GM18507 (cell line): ENCODE measurements at regions not wholly inside any gene's neighbourhood (a gene's known extent, or its start where the extent isn't known, plus 50 kb on each side); places are given as distances from the start of the nearest gene placed in this dataset.
"Not testable (repeated sequence)": the region's sequence is repeated elsewhere in the genome, so short reads cannot be mapped to it uniquely, and the experiment has no call there.

Experiments used
- DNase-seq: peaks from one replicate; pipeline ENCODE4 v3.0.0; 2011; ENCODE audit warnings: low read depth; ENCODE audit not compliant: insufficient read length; ENCODE audit errors: extremely low spot score
- FAIRE-seq: peaks from 2 replicates; lab custom pipeline; 2011; peaks lifted over from hg19 to GRCh38; lab: Jason Lieb, UNC

DNA sequence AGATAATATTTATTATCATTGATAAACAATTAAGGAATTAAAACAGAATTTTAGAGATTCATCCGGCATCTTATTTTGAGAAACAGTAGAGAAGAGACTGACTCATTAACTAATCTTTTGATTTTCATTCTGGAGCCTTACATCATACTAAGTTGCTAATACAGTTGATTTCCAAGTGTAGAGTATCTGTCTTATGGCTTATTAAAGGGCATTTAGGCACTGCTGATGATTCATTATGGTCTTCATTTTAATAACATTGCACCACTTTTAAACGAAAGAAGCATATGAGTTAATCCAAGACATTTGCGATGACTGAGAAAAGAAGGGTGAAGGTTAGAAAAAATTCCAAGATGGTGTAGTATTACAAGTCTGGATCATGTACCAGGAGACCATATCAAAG is 186.0 kb upstream of the CACNA2D1 start:
- DNase-seq (no peak), FAIRE-seq (no peak)

DNA sequence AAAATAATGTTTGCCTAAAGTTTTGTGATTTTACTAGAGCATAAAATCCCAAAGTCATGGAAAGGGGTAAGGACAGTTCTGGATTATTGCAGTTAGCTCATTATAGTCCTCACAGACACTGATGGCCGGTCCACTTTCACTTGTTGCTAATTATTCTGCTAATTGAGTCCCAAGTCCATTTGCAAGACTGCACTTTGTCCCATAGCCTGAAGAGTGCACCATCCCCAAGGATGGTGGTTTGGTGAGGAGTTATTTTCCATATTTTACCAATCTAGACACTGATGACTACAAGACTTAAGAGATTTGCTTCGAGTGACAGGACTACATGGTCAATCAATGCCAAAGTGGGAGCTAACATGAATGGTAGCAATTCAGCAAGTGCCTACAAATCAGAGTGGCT is 181.8 kb upstream of the CACNA2D1 start:
- no peak for DNase-seq
- FAIRE-seq = no peak

DNA sequence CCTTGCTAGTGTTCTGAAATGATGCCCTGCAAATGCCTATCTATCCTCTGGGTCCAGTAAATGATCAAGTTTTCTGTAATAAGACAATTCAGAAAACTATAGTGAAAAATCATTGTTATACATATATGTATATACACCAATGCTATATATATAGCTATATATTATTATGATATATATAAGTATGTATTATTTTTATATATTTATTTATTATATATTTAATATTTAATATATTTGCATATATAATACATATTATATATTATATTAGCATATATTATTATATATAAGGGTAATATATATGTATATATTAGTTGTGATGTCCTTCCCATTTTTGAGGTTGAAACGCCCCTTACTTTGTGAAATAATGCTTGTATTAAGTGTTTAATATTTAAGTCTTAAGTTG is 181.4 kb upstream of the CACNA2D1 start:
- FAIRE-seq = no peak

DNA sequence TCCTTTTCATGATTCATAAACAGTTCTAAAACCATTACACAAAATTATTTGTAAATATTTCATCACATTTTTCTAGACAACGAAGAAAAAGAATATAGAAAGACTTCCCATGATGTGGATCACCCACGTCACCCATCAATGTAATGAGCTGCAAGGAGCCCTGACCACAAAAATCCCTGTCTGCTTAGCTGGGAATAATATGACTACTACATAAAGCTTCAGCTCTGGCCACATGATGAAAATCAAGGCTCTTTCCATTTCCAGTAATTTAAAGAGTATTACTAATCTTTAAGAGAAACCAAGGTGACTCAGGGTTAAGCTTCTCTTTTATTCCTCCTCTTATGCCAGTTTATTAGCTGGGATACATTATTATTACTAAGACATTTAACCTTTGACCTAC is 180.8 kb upstream of the CACNA2D1 start:
- DNase-seq = no peak
- FAIRE-seq = no peak

More for the DNA sequence above, 181.4 kb upstream of the CACNA2D1 start:
- DNase-seq = no peak

DNA sequence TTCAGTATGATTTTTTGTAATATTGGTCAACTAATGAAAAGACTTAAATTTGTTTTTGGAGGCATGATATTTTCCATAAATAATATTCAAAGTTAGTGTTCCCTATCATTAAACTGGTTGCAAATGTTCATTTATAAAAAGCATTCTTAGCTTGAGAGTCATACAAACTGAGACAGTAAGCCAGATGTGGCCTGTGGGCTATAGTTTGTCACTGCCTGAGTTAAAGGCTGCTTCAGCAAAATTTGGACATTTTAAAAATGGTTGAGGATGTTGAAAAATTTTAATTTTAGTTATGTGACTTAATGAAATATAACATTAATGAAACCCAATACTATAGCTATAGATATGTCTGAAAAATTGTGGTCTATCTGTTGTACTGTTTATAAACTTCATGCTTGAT is 180.2 kb upstream of the CACNA2D1 start:
- no peak for FAIRE-seq
- DNase-seq = no peak

DNA sequence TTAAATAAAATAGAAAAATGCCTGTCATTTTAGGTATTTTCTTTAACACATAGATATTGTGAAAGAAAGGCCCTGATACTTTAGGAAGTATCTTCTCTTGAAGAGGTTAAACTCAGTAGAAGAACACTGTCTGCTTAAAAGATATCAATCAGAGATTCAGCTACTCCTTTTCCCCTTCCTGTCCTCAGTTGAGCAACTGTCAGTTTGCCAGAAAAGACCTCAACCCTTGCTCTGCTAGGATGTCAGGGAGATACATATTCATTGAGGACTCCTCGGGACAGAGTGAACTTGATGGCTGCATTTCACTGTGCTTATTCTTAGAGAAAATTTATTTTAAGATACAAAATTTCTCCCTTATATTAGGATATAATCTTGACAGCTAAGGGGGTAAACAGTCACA is 173.6 kb upstream of the CACNA2D1 start:
- DNase-seq (no peak), FAIRE-seq (no peak)

DNA sequence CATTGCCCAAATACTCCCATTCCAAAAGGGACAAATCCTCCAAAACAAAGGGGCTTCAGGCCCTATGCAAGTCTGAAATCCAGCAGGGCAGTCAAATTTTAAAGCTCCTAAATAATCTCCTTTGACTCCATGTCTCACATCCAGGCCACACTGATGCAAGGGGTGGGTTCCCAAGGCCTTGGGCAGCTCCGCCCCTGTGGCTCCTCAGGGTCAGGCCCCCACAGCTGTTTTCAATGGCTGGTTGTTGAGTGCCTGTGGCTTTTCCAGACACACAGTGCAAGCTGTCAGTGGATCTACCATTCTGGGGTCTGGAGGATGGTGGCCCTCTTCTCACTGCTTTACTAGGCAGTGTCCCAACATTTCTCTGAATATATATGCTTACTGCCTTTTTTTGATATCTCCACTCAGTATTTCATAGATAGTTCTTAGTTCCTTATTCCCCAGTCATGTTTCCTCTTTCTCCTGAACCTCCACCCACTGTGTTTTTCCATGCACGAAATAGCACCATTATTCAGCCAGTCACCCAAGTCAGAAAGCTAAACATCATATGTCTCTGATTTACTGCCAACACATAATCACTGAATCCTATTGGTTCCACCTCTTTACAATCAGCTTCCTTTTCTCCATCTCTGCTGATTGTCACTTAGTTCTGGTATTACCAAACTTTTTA is 172.6 kb upstream of the CACNA2D1 start:
- DNase-seq = no peak
- FAIRE-seq = no peak

DNA sequence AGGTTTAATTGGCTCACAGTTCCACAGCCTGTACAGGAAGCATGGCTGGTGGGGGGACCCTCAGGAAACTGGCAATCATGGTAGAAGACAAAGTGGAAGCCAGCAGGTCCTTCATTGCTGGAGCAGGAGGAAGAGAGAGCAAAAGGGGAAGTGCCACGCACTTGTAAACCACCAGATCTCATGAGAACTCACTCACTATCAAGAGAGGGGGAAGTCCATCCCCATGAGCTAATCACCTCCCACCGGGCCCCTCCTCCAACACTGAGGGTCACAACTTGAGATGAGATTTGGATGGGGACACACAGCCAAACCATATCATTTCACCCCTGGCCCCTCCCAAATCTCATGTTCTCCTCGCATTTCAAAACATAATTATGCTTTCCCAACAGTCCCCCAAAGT is 171.9 kb upstream of the CACNA2D1 start:
- DNase-seq (no peak), FAIRE-seq (no peak)

DNA sequence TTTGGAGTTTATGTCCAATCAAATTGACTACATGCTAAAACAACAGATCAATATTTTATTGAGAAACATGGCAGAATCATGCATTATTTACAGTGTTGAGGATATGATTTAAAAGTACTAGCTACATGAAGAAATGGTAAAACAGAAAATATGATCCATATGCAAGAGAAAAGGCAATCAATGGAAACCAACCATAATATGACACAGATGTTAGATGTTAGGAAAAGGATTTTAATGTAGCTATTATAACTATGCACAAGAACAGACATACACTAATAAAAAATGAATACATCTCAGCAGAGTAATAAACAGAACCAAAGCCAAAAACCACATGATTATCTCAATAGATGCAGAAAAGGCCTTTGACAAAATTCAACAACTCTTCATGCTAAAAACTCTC is 166.2 kb upstream of the CACNA2D1 start:
- FAIRE-seq (no peak), DNase-seq (no peak)

DNA sequence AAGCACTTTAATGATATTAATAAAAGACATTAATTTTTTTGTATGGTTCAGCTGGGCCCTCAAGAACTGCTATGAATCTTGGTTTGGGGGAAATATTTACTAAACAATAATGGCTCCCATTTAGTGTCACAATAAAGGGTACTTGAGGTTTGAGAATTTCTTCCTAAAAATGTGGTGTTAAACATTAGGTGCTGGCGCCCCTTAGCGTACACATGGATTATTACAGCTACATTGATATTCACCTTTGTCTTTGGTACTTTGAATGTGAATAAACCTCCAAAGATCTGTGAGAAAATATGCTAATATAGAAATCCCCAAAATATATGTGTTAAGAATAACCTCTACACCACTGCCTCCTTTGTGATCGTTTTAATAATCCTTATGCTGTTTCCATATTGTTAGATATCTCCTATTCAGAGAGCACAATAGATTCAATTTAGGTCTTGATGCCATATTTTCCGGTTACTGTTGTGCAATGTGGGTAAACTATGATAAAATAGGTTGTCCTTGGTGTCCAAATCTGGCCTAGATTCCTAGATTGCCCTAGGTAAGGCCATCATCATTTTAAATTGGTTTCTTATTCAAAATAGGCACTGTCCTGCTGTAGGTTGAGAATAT is 161.8 kb upstream of the CACNA2D1 start:
- FAIRE-seq = no peak
- DNase-seq = no peak

DNA sequence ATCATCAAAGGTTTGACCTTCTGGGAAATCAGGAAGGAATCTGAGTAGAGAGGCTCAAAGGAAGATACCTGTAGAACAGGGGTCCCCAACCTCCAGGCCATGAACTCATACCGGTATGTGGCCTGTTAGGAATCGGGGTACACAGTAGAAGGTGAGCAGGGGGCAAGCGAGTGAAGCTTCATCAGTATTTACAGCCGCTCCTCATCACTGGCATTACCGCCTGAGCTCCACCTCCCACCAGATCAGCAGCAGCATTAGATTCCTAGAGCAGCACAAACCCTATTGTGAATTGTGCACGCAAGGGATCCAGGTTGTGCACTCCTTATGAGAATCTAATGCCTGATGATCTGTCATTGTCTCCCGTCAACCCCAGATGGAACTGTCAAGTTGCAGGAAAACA is 158.5 kb upstream of the CACNA2D1 start:
- FAIRE-seq (no peak), DNase-seq (no peak)

DNA sequence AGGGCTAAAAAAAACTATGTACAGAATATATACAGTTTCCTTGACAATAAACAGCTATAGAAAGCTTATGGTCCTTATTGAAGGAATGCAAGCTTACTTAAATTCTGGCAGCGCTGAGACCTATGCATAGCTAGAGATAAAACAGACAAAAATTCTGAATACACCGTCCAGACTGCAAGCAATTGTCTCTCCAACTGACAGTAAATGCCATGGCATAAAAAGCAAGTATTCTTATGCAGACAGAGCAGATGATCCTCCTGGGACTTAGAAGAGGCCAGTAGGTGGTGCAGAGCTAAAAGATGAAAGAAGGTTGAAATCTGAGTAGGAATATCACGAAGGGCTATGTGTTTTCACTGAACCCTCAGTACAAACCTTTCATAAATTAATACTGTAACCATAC is 157.0 kb upstream of the CACNA2D1 start:
- DNase-seq = no peak
- no peak for FAIRE-seq

DNA sequence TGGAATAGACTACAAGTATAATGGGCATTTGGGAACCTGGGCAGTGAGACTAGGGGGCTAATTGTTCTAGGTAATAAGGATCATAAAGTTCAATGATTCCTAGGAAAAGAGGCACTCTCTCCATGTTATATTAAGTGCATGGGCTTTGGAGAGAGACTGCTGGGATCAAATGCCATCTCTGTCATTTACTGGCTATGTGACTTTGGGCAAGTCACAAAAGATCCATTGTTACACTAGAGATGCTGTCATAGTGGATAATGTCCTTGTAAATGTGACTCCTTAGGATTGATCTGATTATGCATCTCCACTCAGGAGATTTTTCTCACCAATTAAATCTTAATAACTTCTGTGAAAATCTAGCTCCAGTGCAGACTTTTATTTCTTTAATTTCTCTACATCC is 156.3 kb upstream of the CACNA2D1 start:
- no peak for DNase-seq
- no peak for FAIRE-seq

DNA sequence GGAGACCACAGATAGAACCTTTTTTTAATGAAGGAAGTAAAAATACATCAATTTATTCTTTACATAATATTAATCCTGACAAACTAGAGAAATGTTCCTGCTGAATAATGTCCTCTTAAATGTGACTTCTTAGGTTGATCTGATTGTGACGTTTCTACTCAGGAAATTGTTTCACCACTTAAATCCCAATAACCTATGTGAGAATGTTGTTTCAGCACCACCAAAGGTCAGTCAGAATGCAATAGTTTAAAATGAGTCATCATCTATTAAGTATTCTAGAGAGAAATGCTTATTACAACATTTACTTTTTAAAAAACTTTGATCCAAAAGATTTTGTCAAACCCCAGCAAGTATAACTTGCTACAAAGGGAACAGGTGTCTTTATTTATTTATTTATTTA is 155.4 kb upstream of the CACNA2D1 start:
- DNase-seq = no peak
- FAIRE-seq = no peak

DNA sequence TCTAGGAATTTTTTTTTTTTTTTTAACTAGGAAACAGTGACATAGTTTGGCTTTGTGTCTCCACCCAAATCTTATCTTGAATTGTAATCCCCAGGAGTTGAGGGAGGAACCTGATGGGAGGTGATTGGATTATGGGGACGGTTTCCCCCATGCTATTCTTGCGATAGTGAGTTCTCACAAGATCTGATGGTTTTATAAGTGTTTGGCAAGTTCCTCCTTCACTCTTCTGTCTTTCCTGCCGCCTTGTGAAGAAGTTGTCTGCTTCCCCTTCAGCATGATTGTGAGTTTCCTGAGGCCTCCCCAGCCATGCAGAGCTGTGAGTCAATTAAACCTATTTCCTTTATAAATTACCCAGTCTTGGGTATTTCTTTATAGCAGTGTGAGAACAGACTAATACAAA is 152.2 kb upstream of the CACNA2D1 start:
- not testable (repeated sequence) for FAIRE-seq, DNase-seq

DNA sequence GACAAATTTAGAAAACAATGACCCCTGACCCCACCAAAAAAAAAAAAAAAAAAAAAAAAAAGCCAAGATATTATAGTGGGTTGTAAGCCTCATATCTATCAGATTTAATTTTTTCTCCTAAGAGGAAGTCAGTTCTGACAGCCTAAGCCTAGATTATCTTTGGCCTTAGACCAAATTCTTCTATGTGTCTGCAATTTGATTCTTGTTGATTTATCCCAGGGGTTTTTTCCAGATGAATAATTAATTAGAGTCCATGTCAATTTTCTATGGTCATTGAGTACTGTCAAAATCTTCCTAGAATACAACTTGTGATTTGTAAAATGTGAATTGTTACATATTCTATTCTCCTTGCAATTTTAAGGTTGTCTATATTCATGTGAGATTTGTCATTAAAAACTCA is 151.6 kb upstream of the CACNA2D1 start:
- FAIRE-seq (no peak), DNase-seq (no peak)

DNA sequence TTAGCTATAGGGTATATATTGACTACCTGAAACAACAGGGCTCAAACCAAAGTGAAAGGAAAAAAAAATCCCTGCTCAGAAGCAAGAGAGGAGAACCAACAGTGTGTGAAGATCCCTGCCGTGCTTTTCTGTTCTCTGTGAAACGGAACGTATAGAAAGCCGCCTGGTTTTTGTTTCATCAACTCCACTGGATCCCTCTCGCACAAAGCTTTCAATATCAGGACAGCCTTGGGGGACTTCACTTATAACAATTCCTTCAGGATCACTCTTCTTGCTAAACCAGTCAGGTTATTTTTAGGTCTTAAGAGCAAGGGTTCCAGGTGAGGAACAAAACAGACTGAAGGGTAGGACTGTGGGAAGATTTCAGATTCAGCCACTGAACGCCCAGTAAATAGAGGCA is 151.1 kb upstream of the CACNA2D1 start:
- no peak for FAIRE-seq

DNA sequence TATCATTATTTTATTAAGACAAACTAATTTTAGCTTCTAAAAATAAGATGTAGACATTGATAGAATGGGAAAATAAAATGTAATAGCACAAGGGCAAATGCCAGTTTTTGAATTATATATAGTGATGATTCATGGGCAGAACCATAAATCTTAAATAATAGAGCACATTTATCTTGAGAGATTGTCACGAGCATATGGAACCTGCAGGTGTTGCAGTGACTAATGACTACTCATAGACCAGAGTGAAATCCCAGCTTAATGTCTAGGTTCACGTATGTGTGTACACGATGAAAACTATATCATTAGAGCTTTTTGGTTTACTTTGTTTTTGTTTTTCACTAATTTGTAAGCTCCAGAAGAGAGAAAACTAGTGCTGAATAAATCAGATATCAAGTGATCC is 150.2 kb upstream of the CACNA2D1 start:
- FAIRE-seq (no peak), DNase-seq (no peak)

More for the DNA sequence above, 151.1 kb upstream of the CACNA2D1 start:
- DNase-seq = no peak

DNA sequence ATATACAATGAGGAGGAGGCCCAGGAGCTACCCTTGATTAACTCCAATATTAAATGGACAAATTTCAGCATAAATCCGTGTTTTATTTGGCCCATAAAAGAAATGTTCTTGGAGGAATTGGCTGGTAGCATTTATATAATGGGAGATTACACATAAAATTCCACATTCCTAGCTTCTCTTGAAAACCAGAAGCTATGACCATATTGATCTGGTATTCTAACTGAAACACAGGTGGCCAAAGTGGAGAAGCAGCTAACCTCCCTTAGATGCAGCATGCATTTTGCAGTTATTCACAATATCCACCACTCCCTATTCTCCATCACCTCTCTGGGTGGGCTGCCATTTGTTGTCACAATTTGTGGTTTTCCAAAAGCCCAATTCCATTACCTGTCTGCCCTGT is 148.8 kb upstream of the CACNA2D1 start:
- no peak for DNase-seq
- FAIRE-seq = no peak

DNA sequence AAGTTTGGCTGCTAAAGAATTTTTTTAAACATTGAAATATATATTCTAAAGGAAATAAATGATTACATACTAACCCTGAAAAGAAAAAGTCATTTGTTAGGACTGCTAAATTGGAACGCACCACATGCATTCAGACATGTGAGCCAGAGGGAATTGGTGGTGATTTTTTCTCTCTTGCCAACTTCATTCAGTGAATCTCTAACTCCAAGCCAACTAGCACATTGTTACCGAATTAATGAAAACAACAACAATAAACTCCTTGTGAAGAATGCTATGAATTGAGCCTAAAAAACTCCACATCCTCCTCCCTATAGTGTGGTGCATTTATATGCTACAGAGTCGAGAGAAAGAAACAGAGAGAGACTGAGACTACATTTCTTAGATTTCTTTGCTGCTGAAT is 135.5 kb upstream of the CACNA2D1 start:
- FAIRE-seq = no peak
- DNase-seq = no peak

DNA sequence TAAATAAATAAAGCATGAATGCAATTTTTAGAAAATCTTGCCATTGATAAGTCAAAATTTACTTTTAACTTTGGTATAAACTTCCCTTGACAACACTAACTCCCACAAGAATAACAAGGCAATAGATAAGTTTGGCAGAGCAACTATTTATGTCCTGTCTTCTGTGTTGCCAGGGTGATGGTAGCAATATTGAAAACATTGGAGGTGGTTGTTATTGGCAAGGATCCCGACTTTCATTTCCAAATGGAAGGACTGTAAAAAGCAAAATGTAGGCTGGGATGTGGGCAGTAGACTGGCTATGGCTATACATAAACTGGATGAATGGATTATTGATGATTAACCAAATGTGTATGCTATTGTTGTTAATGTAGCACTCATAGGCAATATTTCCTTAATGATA is 134.9 kb upstream of the CACNA2D1 start:
- DNase-seq (no peak), FAIRE-seq (no peak)
